SK-N-SH (cell line): ENCODE measurements at regions not wholly inside any gene's neighbourhood (a gene's known extent, or its start where the extent isn't known, plus 50 kb on each side); places are given as distances from the start of the nearest gene placed in this dataset.

Experiments used
- CTCF ChIA-PET: fragments of 300-600, 350-600 bp; formaldehyde crosslinking; extraction: SDS; loops from one replicate; lab custom pipeline; 2021; lab: Yijun Ruan, JAX
- POLR2A ChIA-PET: fragments of 350-600 bp; sonication (Branson Sonifier 250); formaldehyde crosslinking; extraction: SDS; loops from one replicate; lab custom pipeline; 2020; ENCODE audit warnings: antibody characterized with exemption, inconsistent platforms; lab: Yijun Ruan, JAX
- DNase-seq: peaks from one replicate; pipeline ENCODE4 v3.0.0; 2012
- H2AFZ ChIP-seq: fragments of 200-600 bp; sonication (generic); 2 replicates; pipeline ENCODE4 v1.8.1; 2016; ENCODE audit warnings: antibody characterized with exemption, mild to moderate bottlenecking, low read depth
- H3F3A ChIP-seq: fragments of 200-600 bp; sonication (generic); replicated peaks from 2 replicates; pipeline ENCODE3; 2016; ENCODE audit warnings: antibody characterized with exemption, mild to moderate bottlenecking; ENCODE audit not compliant: insufficient read depth
- H3K27ac ChIP-seq, 2 experiments: fragments of 200-500 bp in 1 of 2; fragments of 200-600 bp in 1 of 2; sonication (Bioruptor generic) in 1 of 2; sonication (generic), shearing (Covaris generic) in 1 of 2; 2 replicates each; pipeline versions ENCODE4 v1.5.1 to v1.6.1; 2014 to 2016; ENCODE audit warnings: low read depth in 2 of 2, inconsistent platforms in 1 of 2, low read length in 1 of 2, mild to moderate bottlenecking in 1 of 2, mixed read lengths in 1 of 2
- H3K27me3 ChIP-seq: fragments of 200-600 bp; sonication (generic), shearing (Covaris generic); 2 replicates; pipeline ENCODE4 v1.6.1; 2016; ENCODE audit warnings: mixed run types; ENCODE audit not compliant: insufficient read depth
- H3K36me3 ChIP-seq, 2 experiments: fragments of 200-500 bp in 1 of 2; fragments of 200-600 bp in 1 of 2; sonication (Bioruptor generic) in 1 of 2; sonication (generic) in 1 of 2; replicated peaks in 1 of 2; 2 replicates each; pipeline versions ENCODE3 to v1.5.1; 2014 to 2016; ENCODE audit warnings: low read length in 1 of 2, mild to moderate bottlenecking in 1 of 2; ENCODE audit not compliant: insufficient read depth in 2 of 2, control insufficient read depth in 1 of 2
- H3K4me1 ChIP-seq, 2 experiments: fragments of 200-500 bp in 1 of 2; fragments of 200-600 bp in 1 of 2; sonication (Bioruptor generic) in 1 of 2; sonication (generic), shearing (Covaris generic) in 1 of 2; 2 replicates each; pipeline versions ENCODE4 v1.5.1 to v1.6.1; 2014 to 2016; ENCODE audit warnings: low read depth in 1 of 2, low read length in 1 of 2, mixed run types in 1 of 2; ENCODE audit not compliant: insufficient read depth in 2 of 2, control insufficient read depth in 1 of 2
- H3K4me2 ChIP-seq: fragments of 200-600 bp; sonication (generic), shearing (Covaris generic); 2 replicates; pipeline ENCODE4 v1.6.1; 2017; ENCODE audit warnings: mixed run types
- H3K4me3 ChIP-seq, 2 experiments: fragments of 200-500 bp in 1 of 2; fragments of 200-600 bp in 1 of 2; sonication (Bioruptor generic) in 1 of 2; sonication (generic), shearing (Covaris generic) in 1 of 2; 2 replicates each; pipeline versions ENCODE4 v1.5.1 to v1.8.1; 2014 to 2016; ENCODE audit warnings: low read depth in 2 of 2, inconsistent platforms in 1 of 2, low read length in 1 of 2, mild to moderate bottlenecking in 1 of 2, mixed read lengths in 1 of 2, moderate library complexity in 1 of 2
- H3K79me2 ChIP-seq: fragments of 200-600 bp; sonication (generic); 2 replicates; pipeline ENCODE4 v1.8.1; 2017; ENCODE audit warnings: mild to moderate bottlenecking; ENCODE audit not compliant: insufficient read depth
- H3K9ac ChIP-seq: fragments of 200-600 bp; sonication (generic); 2 replicates; pipeline ENCODE4 v1.6.1; 2017; ENCODE audit warnings: mixed run types
- H3K9me2 ChIP-seq: fragments of 200-600 bp; sonication (generic); 2 replicates; pipeline ENCODE4 v1.6.1; 2017; ENCODE audit warnings: mixed run types
- H3K9me3 ChIP-seq: fragments of 200-600 bp; sonication (generic); 2 replicates; pipeline ENCODE4 v1.6.1; 2017; ENCODE audit warnings: mixed run types, mild to moderate bottlenecking, moderate library complexity
- H4K20me1 ChIP-seq: fragments of 200-600 bp; sonication (generic); 2 replicates; pipeline ENCODE4 v1.6.1; 2017; ENCODE audit warnings: mild to moderate bottlenecking, mixed run types; ENCODE audit not compliant: insufficient read depth
- ELF1 ChIP-seq: IDR thresholded peaks from 2 replicates; pipeline ENCODE4 v1.4.0; 2012
- EP300 ChIP-seq, 2 experiments: IDR thresholded peaks; 2 replicates each; pipeline versions ENCODE4 v1.4.0 to v1.6.1; 2012; ENCODE audit warnings: borderline replicate concordance in 1 of 2, low read depth in 1 of 2, low read length in 1 of 2
- FOSL2 ChIP-seq: IDR thresholded peaks from 2 replicates; pipeline ENCODE4 v1.4.0; 2012; ENCODE audit warnings: low read depth, mild to moderate bottlenecking, moderate library complexity, borderline replicate concordance
- FOXJ3 ChIP-seq: sonication (generic); formaldehyde crosslinking; IDR thresholded peaks from 2 replicates; pipeline ENCODE4 v1.5.1; 2020; ENCODE audit warnings: mild to moderate bottlenecking, missing genetic modification reagents
- FOXM1 ChIP-seq: IDR thresholded peaks from 2 replicates; pipeline ENCODE4 v1.4.0; 2012; ENCODE audit warnings: low read depth, mild to moderate bottlenecking
- GABPA ChIP-seq: IDR thresholded peaks from 2 replicates; pipeline ENCODE4 v1.4.0; 2012; ENCODE audit warnings: low read depth, mild to moderate bottlenecking
- GATA2 ChIP-seq: sonication (generic); formaldehyde crosslinking; IDR thresholded peaks from 2 replicates; pipeline ENCODE4 v1.5.0; 2020; ENCODE audit warnings: mild to moderate bottlenecking, missing genetic modification reagents
- MEF2A ChIP-seq: IDR thresholded peaks from 2 replicates; pipeline ENCODE4 v1.4.0; 2012; ENCODE audit warnings: low read depth, borderline replicate concordance
- MXI1 ChIP-seq: IDR thresholded peaks from 2 replicates; pipeline ENCODE4 v1.6.1; 2012; ENCODE audit warnings: mild to moderate bottlenecking, low read depth, low read length, improper control_type of control experiment
- NFIC ChIP-seq: IDR thresholded peaks from 2 replicates; pipeline ENCODE4 v1.4.0; 2012; ENCODE audit warnings: borderline replicate concordance
- NRF1 ChIP-seq: IDR thresholded peaks from 2 replicates; pipeline ENCODE4 v1.6.1; 2012; ENCODE audit warnings: low read depth, mild to moderate bottlenecking, low read length
- PBX3 ChIP-seq: IDR thresholded peaks from 2 replicates; pipeline ENCODE4; 2012
- RCOR1 ChIP-seq: fragments of 150-350 bp; IDR thresholded peaks from 2 replicates; pipeline ENCODE4 v1.6.1; 2017; ENCODE audit warnings: antibody characterized with exemption, low read length
- RFX5 ChIP-seq: IDR thresholded peaks from 2 replicates; pipeline ENCODE4 v1.6.1; 2012; ENCODE audit warnings: mild to moderate bottlenecking, improper control_type of control experiment, low read length
- RXRA ChIP-seq: IDR thresholded peaks from 2 replicates; pipeline ENCODE4 v1.4.0; 2012; ENCODE audit warnings: low read depth, mild to moderate bottlenecking, borderline replicate concordance
- SIN3A ChIP-seq: IDR thresholded peaks from 2 replicates; pipeline ENCODE4 v1.6.1; 2012; ENCODE audit warnings: low read depth, mild to moderate bottlenecking, low read length, moderate library complexity, borderline replicate concordance
- TCF12 ChIP-seq: IDR thresholded peaks from 2 replicates; pipeline ENCODE4 v1.4.0; 2012
- YY1 ChIP-seq: IDR thresholded peaks from 2 replicates; pipeline ENCODE4 v1.4.0; 2012; ENCODE audit warnings: low read depth, mild to moderate bottlenecking
- WGBS: methylation state at CpG from one replicate; pipeline ENCODE4 v1.1.6; 2017; ENCODE audit warnings: low lambda C conversion rate; 5-methylcytosine and 5-hydroxymethylcytosine counted together
- TF ChIP-seq, protein P1 (sequence below): IDR thresholded peaks from 2 replicates; pipeline ENCODE4 v1.4.0; 2012; ENCODE audit warnings: low read depth, borderline replicate concordance
- TF ChIP-seq, protein P2 (sequence below): fragments of 200-600 bp; sonication (generic); IDR thresholded peaks from 2 replicates; pipeline ENCODE4 v1.6.1; 2017; ENCODE audit warnings: antibody characterized with exemption, mild to moderate bottlenecking, moderate library complexity
- TF ChIP-seq, protein P3 (sequence below): IDR thresholded peaks from 2 replicates; pipeline ENCODE4 v1.4.0; 2012; ENCODE audit warnings: low read depth
- TF ChIP-seq, protein P4 (sequence below): fragments of 150-350 bp; IDR thresholded peaks from 2 replicates; pipeline ENCODE4 v1.6.1; 2017; ENCODE audit warnings: antibody characterized with exemption, low read length, low read depth, borderline replicate concordance
- TF ChIP-seq, protein P5 (sequence below): IDR thresholded peaks from 2 replicates; pipeline ENCODE4 v1.4.0; 2012; ENCODE audit warnings: low read depth, borderline replicate concordance

- POLR2A ChIA-PET: no interaction called here
- Histone ChIP-seq H3K4me2 (no peak overlapping the region), H3K36me3 (no peaks in the 10 kb centered on the region), H3K79me2 (no peaks in the 10 kb centered on the region), H3K4me1 (no peaks in the 10 kb centered on the region), H3K9me3 (no peaks in the 10 kb centered on the region), H4K20me1 (no peaks in the 10 kb centered on the region), H3K4me3 (no peak overlapping the region), H3K27me3 (no peaks in the 10 kb centered on the region), H3K27ac (no peak overlapping the region), H3F3A (peaks cover 4% of the 10 kb centered on the region), H3K9me2 (no peaks in the 10 kb centered on the region), H3K9ac (no peak overlapping the region), H2AFZ (no peak overlapping the region)
- CTCF ChIA-PET: no interaction called here
- DNase-seq: no peak
- TF ChIP-seq, protein P1, sequence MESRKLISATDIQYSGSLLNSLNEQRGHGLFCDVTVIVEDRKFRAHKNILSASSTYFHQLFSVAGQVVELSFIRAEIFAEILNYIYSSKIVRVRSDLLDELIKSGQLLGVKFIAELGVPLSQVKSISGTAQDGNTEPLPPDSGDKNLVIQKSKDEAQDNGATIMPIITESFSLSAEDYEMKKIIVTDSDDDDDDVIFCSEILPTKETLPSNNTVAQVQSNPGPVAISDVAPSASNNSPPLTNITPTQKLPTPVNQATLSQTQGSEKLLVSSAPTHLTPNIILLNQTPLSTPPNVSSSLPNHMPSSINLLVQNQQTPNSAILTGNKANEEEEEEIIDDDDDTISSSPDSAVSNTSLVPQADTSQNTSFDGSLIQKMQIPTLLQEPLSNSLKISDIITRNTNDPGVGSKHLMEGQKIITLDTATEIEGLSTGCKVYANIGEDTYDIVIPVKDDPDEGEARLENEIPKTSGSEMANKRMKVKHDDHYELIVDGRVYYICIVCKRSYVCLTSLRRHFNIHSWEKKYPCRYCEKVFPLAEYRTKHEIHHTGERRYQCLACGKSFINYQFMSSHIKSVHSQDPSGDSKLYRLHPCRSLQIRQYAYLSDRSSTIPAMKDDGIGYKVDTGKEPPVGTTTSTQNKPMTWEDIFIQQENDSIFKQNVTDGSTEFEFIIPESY: no peak
- TF ChIP-seq RFX5 (no peak), FOXJ3 (CRISPR knock-in tag) (no peak), NFIC (no peak), RXRA (no peak), YY1 (no peak), GABPA (no peak), NRF1 (no peak), FOSL2 (no peak), MXI1 (no peak), RCOR1 (no peak), TCF12 (no peak)
- TF ChIP-seq, protein P2, sequence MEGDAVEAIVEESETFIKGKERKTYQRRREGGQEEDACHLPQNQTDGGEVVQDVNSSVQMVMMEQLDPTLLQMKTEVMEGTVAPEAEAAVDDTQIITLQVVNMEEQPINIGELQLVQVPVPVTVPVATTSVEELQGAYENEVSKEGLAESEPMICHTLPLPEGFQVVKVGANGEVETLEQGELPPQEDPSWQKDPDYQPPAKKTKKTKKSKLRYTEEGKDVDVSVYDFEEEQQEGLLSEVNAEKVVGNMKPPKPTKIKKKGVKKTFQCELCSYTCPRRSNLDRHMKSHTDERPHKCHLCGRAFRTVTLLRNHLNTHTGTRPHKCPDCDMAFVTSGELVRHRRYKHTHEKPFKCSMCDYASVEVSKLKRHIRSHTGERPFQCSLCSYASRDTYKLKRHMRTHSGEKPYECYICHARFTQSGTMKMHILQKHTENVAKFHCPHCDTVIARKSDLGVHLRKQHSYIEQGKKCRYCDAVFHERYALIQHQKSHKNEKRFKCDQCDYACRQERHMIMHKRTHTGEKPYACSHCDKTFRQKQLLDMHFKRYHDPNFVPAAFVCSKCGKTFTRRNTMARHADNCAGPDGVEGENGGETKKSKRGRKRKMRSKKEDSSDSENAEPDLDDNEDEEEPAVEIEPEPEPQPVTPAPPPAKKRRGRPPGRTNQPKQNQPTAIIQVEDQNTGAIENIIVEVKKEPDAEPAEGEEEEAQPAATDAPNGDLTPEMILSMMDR: no peak
- TF ChIP-seq, protein P3, sequence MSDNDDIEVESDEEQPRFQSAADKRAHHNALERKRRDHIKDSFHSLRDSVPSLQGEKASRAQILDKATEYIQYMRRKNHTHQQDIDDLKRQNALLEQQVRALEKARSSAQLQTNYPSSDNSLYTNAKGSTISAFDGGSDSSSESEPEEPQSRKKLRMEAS: no peak
- 34% methylated on average over 2 of the region's 2 CpGs for WGBS
These were observed 424.0 kb upstream of the NECTIN3 start for GRCh38 chr3:110647586-110647985.

DNA sequence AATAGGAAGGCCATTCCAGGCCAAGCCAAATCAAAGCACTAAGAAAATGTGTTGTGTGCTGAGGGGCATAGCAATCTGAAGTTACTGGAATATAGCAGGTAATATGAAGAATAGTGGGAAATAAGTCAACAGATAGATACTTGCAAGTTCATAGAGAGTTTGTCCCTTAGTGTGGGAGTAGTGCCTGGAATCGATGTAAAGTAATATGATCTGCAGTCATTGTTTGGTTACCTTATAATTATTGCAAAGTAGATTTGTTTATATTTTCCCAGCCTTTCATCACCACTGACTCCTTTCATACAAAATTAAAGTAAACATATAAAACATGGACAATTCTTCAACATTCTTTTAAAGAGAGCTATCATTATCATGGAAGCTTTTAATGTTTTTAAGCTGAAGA is 420.9 kb upstream of the NECTIN3 start:
- H3K27me3 ChIP-seq: no peaks in the 10 kb centered on the region
- ChIA-PET POLR2A (no interaction called here), CTCF (no interaction called here)
- H3K27ac ChIP-seq: no peak overlapping the region
- no peaks in the 10 kb centered on the region for H3K9me3 ChIP-seq
- DNase-seq: no peak
- no peaks in the 10 kb centered on the region for H3K4me1 ChIP-seq
- no peak overlapping the region for H3K9ac ChIP-seq
- TF ChIP-seq SIN3A (no peak), FOXM1 (no peak), MEF2A (no peak), GATA2 (CRISPR knock-in tag) (no peak), PBX3 (no peak), RFX5 (no peak), TCF12 (no peak), FOSL2 (no peak), EP300 (IDR thresholded peaks at IDR 0.05; ENCODE audit: borderline replicate concordance in 1 of 2, low read depth in 1 of 2, low read length in 1 of 2) (no peak), ELF1 (no peak), NRF1 (no peak), RCOR1 (no peak), YY1 (no peak)
- TF ChIP-seq, protein P4, sequence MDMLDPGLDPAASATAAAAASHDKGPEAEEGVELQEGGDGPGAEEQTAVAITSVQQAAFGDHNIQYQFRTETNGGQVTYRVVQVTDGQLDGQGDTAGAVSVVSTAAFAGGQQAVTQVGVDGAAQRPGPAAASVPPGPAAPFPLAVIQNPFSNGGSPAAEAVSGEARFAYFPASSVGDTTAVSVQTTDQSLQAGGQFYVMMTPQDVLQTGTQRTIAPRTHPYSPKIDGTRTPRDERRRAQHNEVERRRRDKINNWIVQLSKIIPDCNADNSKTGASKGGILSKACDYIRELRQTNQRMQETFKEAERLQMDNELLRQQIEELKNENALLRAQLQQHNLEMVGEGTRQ: no peak
- TF ChIP-seq, protein P5, sequence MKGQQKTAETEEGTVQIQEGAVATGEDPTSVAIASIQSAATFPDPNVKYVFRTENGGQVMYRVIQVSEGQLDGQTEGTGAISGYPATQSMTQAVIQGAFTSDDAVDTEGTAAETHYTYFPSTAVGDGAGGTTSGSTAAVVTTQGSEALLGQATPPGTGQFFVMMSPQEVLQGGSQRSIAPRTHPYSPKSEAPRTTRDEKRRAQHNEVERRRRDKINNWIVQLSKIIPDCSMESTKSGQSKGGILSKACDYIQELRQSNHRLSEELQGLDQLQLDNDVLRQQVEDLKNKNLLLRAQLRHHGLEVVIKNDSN: no peak
- TF ChIP-seq, protein P3: no peak
- peaks cover 4% of the 10 kb centered on the region for H3F3A ChIP-seq
- H3K4me2 ChIP-seq: no peak overlapping the region
- no peak overlapping the region for H3K4me3 ChIP-seq
- H3K36me3 ChIP-seq: no peaks in the 10 kb centered on the region
- WGBS: 73% methylated on average over 1 of the region's 1 CpG
- no peak overlapping the region; the same call in 1 of the 2 replicates for H2AFZ ChIP-seq
- H3K79me2 ChIP-seq: no peaks in the 10 kb centered on the region
- H4K20me1 ChIP-seq: no peaks in the 10 kb centered on the region
- H3K9me2 ChIP-seq: no peaks in the 10 kb centered on the region
